ENCODE measurements at regions not wholly inside any gene's neighbourhood (a gene's known extent, or its start where the extent isn't known, plus 50 kb on each side); places are given as distances from the start of the nearest gene placed in this dataset.

- DNase-seq = no peak
Observed at GRCh38 chr13:34004676-34005075, 186.7 kb downstream of the RFC3 start.

DNA sequence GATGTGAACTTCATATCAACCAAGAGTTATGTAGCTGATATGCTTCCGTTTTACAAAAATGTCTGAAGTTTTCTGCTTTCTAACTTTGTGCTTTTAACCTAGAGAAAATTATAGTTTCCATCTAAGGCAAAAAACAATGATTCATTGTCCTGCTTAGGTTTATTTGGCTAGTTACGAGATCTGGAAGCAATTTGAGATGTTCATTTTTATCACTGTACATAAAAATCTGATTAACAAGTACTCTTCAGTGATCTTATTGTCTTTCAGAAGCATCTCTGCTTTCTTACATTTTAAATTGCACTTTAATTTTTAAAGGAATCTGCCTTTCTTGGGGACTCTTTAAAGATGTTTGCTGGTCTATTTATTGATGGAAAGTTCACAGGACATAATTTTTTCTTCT is 188.1 kb downstream of the RFC3 start:
- no peak for DNase-seq

DNA sequence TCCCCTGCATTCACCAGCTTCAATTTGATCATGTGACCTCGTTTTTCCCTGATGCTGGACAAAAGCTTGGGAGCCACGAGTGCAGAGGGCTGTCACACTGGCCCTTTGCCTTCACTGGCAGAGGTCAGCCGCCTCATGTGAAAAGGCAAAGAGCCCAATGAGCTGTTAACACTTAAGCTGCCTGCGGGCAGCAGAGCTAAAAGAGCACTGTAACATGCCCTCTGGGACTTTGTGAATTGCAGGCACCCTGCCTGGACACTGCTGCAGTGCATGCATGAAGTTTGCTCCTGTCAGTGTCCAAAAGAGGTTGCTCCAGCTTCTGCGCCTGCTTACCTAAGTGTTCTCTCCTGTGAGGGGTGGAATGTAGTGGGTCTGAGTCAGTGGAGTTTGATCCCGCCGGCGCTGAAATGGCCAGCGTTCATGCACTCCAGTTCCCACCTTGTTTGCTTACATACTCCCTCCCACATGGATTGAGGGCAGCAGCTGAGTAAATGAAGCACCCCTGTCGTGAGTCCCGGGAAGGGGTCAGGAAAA is 193.7 kb downstream of the RFC3 start:
- DNase-seq = no peak

GRCh38 chr13:34012382-34012781 is 194.4 kb downstream of the RFC3 start:
- no peak for DNase-seq

GRCh38 chr13:34013061-34013460 is 195.1 kb downstream of the RFC3 start:
- DNase-seq = no peak

DNA sequence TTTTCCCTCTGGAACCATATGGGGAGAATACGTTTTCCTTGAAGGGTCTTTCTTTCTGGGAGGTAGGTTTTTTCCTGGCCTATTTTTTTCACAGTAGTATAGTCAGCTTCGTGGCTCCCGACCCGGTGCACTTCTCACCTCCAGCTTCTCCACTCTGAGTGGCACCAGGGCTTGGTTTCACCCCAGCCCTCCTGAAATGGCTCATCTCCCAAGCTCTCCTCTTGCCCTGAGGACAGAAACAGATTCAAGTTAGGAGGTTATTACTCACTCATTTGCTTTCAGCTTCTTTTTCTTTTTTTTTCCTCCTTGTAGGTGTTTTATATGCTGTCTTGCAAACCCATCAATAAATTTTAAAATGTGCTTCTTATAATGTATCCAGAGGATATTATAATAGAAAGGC is 199.3 kb downstream of the RFC3 start:
- DNase-seq = no peak

GRCh38 chr13:34019870-34020269 is 201.9 kb downstream of the RFC3 start:
- no peak for DNase-seq

- no peak for DNase-seq
Observed at GRCh38 chr13:34020388-34020787, 202.4 kb downstream of the RFC3 start.

- DNase-seq = no peak
Observed at GRCh38 chr13:34021619-34022018, 203.7 kb downstream of the RFC3 start.

DNA sequence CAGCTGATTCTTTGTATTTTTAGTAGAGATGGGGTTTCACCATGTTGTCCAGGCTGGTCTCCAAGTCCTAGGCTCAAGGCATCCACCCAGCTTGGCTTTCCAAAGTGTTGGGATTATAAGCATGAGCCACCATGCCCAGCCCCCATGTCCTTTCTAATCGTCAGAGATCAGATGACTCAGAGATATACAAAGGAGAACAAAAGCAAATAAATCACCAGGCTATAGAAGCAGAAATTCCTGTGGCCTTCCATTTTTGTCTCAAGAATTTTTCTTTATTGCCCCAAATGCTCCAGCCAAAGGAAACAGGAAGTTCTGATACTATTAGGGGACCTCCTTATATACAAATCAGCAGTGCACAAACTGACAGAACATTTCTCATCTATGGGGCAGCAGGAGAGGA is 207.8 kb downstream of the RFC3 start:
- no peak for DNase-seq

DNA sequence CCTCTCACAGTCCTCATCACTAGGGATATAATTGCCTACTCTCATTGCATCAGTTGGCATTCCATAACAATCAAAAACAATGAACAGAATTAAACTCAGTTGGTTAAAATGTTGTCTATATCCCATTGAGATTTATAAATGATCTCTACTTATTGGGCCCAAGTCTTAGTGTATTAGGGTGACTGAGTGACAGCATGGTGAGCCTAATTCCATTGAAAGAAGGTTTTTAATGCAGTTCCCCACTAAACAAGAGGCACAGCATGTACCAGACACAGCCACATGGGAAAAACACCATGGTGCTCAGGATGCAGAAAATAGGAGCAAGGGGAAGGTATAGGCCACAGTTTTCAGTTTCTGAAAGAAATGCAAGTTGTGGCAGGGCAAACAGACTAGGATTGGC is 208.4 kb downstream of the RFC3 start:
- no peak for DNase-seq

DNA sequence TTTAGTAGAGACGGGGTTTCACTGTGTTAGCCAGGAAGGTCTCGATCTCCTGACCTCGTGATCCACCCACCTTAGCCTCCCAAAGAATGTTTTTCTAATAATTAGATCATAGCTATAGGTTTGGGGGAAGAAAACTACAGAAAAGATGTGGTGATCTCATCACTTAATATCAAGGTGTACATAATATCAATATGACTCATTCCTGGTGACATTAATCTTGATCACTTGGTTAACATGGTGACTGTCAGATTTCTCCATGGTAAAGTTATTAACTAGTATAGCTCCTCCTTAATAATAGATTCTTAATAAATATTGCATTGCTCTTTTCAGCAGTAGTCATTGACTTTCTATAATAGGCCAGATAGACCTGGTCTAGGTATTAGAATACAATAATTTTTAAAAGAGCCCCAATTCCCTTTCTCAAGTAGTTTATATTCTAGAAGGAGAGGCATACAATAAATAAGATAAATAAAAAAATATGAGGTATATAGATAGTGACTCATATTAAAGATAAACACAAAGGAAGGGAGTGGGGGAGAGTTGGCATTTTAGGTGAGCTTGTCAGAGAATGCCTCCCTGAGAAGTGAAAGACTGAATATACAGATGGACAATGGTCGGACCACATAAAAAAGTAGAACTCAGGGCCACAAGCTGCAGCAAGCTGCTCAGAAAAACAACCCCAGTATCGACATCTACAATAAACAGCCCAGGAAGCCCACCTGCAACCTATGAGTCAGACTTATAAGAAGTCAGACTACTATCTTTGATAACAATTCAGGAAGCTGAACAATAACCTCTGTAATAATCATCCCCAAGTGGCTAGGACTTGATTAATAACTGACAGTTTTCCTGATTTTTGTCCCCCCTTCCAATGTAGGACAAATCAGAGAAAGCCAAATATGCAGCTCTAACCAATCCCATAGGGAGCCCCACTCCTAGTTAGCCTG is 210.8 kb downstream of the RFC3 start:
- DNase-seq = no peak

- DNase-seq = no peak
Observed at GRCh38 chr13:34030782-34031181, 212.8 kb downstream of the RFC3 start.

DNA sequence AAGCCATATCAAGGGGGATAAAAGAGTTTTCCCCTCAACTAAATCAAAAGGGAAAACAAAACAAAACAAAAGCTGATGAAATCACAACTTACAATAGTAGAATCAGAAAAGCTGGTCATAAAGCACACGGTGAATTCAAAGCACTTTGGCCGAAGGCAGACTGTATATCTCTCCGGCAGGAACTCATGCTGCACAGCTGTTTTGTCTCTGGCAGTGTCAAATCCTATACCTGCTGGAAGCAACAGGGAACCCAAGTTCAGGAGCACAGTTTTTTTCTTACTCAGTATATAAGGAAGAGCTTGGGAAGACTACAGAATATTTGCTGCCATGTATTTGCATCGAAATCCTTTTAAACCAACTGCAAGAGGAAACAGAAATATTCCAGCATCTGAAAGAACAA is 213.7 kb downstream of the RFC3 start:
- no peak for DNase-seq

GRCh38 chr13:34034411-34034810 is 216.5 kb downstream of the RFC3 start:
- DNase-seq = no peak

DNA sequence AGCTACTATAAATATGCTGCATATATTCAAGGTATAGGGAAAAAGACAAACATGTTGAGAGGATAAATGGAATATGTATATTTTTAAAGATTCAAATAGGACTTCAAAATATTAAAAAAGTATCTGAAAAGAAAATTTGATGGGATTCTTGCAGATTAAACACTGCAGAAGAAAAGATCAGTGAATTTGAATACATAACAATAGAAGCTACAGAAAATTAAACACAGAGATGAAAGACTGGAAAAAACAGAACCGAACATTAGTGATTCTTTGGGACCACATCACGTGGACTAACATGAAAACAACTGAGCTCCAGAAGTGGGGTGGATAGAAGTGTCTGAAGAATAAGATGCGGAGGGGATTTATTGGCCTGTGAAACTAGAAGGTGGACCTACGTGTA is 217.2 kb downstream of the RFC3 start:
- no peak for DNase-seq

DNA sequence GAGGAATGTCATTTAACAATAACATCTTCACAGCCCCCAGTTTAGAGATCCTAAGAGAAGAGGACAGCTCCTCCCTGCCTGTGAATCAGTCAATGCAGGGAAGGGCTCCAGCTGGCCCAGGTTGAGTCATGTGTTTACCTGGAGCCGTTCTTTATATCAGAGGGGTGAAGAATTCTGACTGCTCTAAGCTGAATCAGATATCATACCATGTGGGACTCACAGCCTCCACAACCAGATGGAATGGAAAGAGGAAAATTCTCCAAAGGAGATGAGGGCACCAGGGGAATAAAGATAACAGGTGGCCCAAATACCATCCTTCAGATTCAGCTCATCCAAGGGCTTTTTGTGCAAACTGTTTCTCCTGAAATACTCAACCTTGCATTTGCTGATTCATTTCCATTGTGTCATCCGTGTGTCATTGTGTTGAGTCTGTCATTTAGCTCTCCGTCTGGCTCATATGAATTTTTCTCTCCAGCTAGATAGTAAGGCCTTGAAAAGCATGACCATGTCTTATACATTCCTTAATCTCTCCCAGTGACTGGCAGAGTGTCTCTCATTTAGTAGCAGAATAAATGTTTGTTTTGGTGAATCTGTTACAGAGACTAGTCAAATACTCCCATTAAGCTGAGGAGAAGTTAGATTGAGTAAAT is 217.9 kb downstream of the RFC3 start:
- no peak for DNase-seq

GRCh38 chr13:34037636-34038540 is 219.9 kb downstream of the RFC3 start:
- DNase-seq = no peak

DNA sequence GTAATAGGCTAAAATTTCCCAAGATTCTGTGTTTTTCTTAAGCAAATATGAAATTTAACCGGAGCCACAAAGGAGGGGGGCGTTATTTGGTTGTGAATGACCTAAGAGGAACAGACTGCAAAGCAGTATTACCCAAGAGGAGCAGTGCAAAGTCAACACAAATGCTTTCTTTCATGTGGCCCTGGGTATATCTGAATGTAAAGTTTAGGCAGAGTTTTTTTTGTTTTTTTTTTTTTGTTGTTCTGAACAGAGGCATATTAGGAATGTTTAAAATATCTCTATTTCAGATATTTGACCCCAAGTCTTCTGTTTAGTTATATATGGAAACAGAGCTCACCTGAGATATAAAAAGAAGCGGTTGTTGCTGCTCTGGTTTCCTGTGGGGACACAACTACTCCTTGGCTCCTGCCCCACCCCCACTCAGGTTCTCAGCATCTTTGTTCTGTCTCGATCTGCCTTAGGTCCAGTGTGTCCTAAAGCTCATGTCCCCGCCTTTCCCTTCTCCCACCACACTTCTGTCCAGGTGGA is 220.7 kb downstream of the RFC3 start:
- no peak for DNase-seq

GRCh38 chr13:34039678-34040077 is 221.7 kb downstream of the RFC3 start:
- DNase-seq = no peak

DNA sequence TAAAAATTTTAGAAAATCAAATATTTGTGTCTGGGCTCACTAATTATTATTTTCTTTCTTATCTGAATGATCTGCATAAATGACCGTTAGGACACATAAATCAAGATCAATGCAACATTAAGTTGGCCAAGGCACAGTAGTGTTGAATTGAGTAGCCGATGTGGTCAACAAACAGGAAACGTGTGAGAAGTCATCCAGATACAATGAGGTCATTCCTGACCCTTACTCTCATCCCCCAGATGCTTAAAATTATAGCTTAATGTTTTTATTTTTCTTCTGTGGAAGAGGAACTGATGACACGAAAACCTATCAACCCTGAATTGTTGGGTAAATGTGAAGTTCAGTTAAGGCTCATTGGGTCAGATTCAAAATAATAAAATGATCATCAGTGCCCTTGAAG is 222.9 kb downstream of the RFC3 start:
- DNase-seq = no peak

- no peak for DNase-seq
Observed at GRCh38 chr13:34044041-34044440, 226.1 kb downstream of the RFC3 start.

DNA sequence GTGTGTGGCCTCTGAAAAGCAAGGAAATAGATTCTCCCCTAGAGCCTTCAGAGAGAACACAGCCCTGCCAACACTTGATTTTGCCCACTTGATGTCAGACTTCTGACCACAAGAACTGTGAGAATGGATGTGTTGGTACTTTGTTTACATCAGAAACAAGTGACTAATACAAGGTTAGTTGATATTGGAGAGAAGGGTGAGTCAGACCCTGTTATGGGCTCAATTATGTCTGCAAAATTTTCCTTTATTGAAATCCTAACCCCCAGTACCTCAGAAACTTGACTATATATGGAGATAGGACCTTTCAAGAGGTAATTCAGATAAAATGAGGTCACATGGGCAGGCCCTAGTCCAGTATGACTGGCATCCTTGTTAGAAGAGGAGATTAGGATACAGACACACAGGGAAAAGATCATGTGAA is 226.7 kb downstream of the RFC3 start:
- DNase-seq = no peak

Measured in activated naive CD4-positive, alpha-beta T cell treated with Interleukin-2 at 50 U/mL for 16 hours (primary cell).